Heart left ventricle (tissue), 16 donors: ENCODE measurements at regions not wholly inside any gene's neighbourhood (a gene's known extent, or its start where the extent isn't known, plus 50 kb on each side); places are given as distances from the start of the nearest gene placed in this dataset.

Experiments used
- ATAC-seq, 4 donors: fragments of 200-7000 bp; cut with Tn5 transposase; one replicate each; pipeline ENCODE4 v1.9.1; 2020 to 2022; ENCODE audit warnings: moderate library complexity in 4 of 4, mild to moderate bottlenecking in 3 of 4, moderate number of reproducible peaks in 1 of 4
- DNase-seq, 5 donors: peaks; one replicate each; pipeline ENCODE4 v3.0.0-alpha.2; 2020
- H3K27ac ChIP-seq, 12 donors: fragments of 200-600 bp; sonication (generic) in 4 of 12; one replicate each; pipeline versions ENCODE4 v1.5.0 to v1.8.0; 2016 to 2022; ENCODE audit warnings: mild to moderate bottlenecking in 2 of 12
- H3K27me3 ChIP-seq, 9 donors: fragments of 200-600 bp; sonication (generic) in 2 of 9; one replicate each; pipeline versions ENCODE4 v1.5.1 to v1.8.0; 2016 to 2022; ENCODE audit warnings: mild to moderate bottlenecking in 3 of 9
- H3K36me3 ChIP-seq, 9 donors: fragments of 200-600 bp; sonication (generic) in 2 of 9; one replicate each; pipeline versions ENCODE4 v1.5.0 to v1.8.0; 2018 to 2022; ENCODE audit warnings: mild to moderate bottlenecking in 2 of 9
- H3K4me1 ChIP-seq, 12 donors: fragments of 200-600 bp; sonication (generic) in 4 of 12; one replicate each; pipeline versions ENCODE4 v1.5.0 to v1.8.0; 2016 to 2022; ENCODE audit warnings: mild to moderate bottlenecking in 3 of 12
- H3K4me3 ChIP-seq, 12 donors: fragments of 200-600 bp; sonication (generic) in 4 of 12; one replicate each; pipeline versions ENCODE4 v1.5.0 to v1.8.0; 2017 to 2022; ENCODE audit warnings: mild to moderate bottlenecking in 9 of 12, moderate library complexity in 4 of 12
- H3K9me3 ChIP-seq, 12 donors: fragments of 200-600 bp; sonication (generic) in 4 of 12; one replicate each; pipeline versions ENCODE4 v1.5.0 to v1.8.0; 2016 to 2022; ENCODE audit warnings: mild to moderate bottlenecking in 1 of 12
- CTCF ChIP-seq, 12 donors: fragments of 200-600 bp; sonication (generic) in 4 of 12; IDR thresholded peaks; one replicate each; pipeline versions ENCODE4 v1.5.0 to v1.8.0; 2018 to 2022; ENCODE audit warnings: antibody characterized with exemption in 12 of 12, mild to moderate bottlenecking in 5 of 12
- POLR2A ChIP-seq, 2 donors: fragments of 450-650 bp; IDR thresholded peaks; one replicate each; pipeline ENCODE4 v1.6.1; 2017; ENCODE audit warnings: antibody characterized with exemption in 2 of 2, mild to moderate bottlenecking in 2 of 2, moderate library complexity in 2 of 2
- whole genome bisulfite sequencing, 4 donors: extraction: QIAGEN DNeasy Blood & Tissue Kit in 2 of 4; methylation state at CpG; one replicate each; pipeline versions ENCODE4 v1.1.5 to v1.1.7; 2013 to 2018; 5-methylcytosine and 5-hydroxymethylcytosine counted together
- intact Hi-C, 10 donors: fragments of 100-400 bp; cut with DNase I; formaldehyde crosslinking; loops; one replicate each; pipeline versions ENCODE4 v1.11.1 to v1.14.2; 2022
- donor health status: ischemic (EF 13 %, LVEDD 7.1; RV severe dilation, severe dysfunction).
- donor health status: healthy with polysubstance abuse.
- donor health status: DM: no; HTN: yes; CAD: no.
- donor health status: DM: no; HTN: no; CAD: no.
- donor health status: ischemic (EF 25% LVEDD 6.9; RV normal size, moderate dysfunction).
- donor health status: ischemic (EF 25% LVEDD 5.7; RV mildly dilated, moderate dysfunction).
- donor health status: healthy.
- donor health status: DM: yes; HTN: yes; CAD: no.
- donor health status: ischemic (EF 35%, LVEDD 5.7; RV mildly dilated, moderate dysfunction).
- donor health status: nonischemic (EF 11% LVEDD 7.7; RV severe dilation, severe dysfunction).
- donor health status: DM: yes; HTN: yes; CAD: no.
- donor health status: PGD.
- donor health status: ischemic (EF 29% LVEDD 5.4; RV normal size, mild dysfunction).
- donor health status: nonischemic (EF 23%, LVEDD 6.1; RV moderate dilation, normal function).

DNA sequence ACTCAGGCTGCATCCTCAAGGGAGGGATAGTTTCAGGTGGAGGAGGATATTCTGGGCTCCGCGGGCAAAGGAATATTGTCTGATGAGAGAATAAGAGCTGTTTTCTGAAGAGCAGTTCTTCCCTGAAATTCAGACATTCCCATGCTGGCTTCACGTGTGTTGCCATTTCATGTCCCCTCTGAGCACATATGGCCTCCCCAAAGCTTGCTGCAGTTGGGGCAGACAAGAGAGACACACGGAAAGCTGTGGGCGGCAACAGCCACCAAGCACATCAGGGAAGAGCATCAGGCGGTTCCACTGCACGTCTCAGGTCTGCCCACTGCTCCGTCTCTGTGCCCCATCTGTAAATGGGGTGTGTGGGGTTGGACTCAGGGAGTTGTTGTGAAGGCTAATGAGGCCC lies 247.5 kb upstream of the TSHZ3 start:
- H3K27me3 ChIP-seq = no peaks in the 10 kb centered on the region
- no peaks in the 10 kb centered on the region for H3K4me1 ChIP-seq
- H3K9me3 ChIP-seq = no peaks in the 10 kb centered on the region
- no peaks in the 10 kb centered on the region for H3K36me3 ChIP-seq
- ATAC-seq = no peak
- TF ChIP-seq POLR2A (IDR thresholded peaks at IDR 0.05) (no peak), CTCF (IDR thresholded peaks at IDR 0.05) (no peak)
- H3K27ac ChIP-seq = no peak overlapping the region
- no peak for DNase-seq
- WGBS, 4 donors = 84 to 89% (median 88%) methylated on average over 8 of the region's 8 CpGs
- intact Hi-C loops = no loop called here
- H3K4me3 ChIP-seq = no peak overlapping the region

- ATAC-seq = no peak
- WGBS, 4 donors = 82 to 85% (median 84%) methylated on average over 9 of the region's 9 CpGs
- Histone ChIP-seq H3K9me3 (no peaks in the 10 kb centered on the region), H3K27me3 (no peaks in the 10 kb centered on the region), H3K4me1 (no peaks in the 10 kb centered on the region), H3K4me3 (no peak overlapping the region), H3K27ac (no peak overlapping the region), H3K36me3 (no peaks in the 10 kb centered on the region)
- TF ChIP-seq POLR2A (IDR thresholded peaks at IDR 0.05) = no peak
- no peak for TF ChIP-seq CTCF (IDR thresholded peaks at IDR 0.05)
- DNase-seq = no peak
- intact Hi-C loops = no loop called here
Observed at GRCh38 chr19:31597616-31598015, 248.4 kb upstream of the TSHZ3 start.

DNA sequence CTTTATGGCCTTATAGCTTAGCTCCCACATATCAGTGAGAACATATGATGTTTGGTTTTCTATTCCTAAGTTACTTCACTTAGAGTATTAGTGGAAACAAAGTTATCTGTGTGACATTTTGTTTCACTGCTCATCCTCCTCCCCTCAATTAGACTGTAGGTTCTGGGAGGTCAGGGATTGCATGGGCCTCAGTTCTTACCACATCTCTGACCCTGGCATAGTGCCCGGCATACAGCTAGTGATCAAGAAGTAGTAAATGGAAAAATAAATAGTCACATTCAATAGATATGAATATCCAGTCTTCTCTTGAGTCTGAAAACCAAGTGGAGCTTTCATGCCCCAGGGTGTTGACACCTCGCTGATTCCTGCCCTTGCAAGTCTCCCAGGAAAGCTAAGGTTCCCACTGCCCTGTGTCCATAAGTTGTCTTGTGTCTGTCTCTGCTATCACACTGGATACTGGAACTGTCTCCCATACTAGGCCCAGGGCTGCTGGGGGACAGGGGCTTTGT lies 249.5 kb upstream of the TSHZ3 start:
- Histone ChIP-seq H3K4me3 (no peak overlapping the region), H3K27ac (no peak overlapping the region), H3K27me3 (no peaks in the 10 kb centered on the region), H3K9me3 (no peaks in the 10 kb centered on the region), H3K4me1 (no peaks in the 10 kb centered on the region), H3K36me3 (no peaks in the 10 kb centered on the region)
- DNase-seq (no peak), ATAC-seq (no peak)
- 75 to 83% (median 77%) methylated on average over 2 of the region's 2 CpGs for WGBS, 4 donors
- intact Hi-C loops = no loop called here
- TF ChIP-seq CTCF (IDR thresholded peaks at IDR 0.05) = no peak
- TF ChIP-seq POLR2A (IDR thresholded peaks at IDR 0.05) = no peak

DNA sequence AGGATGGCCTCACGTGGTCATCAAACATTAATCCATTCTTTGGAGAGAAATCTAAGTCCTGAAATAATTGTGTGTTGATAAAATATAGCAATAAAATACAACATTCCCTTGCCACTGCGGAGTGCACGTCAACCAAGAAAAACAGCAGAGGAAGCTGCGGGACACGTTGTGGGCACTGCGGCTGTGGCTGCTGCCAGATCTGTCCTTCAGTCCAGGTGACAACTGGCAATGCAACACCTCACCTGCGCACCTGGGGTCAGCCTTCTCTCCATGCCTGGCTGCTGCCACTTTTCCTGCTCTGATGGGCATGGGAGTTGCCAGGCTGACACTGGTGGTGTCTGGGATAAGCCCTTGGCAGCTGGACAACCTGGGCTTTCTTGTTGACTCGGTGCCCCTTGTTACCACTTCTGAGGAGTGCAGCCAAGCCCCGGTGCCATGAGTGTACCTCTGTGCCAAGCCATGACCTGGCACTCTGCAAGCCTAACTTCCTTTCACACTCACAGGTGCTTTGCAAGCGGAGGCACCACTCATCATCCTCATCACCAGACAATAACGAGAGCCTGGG lies 251.6 kb upstream of the TSHZ3 start:
- DNase-seq (no peak), ATAC-seq (no peak)
- Histone ChIP-seq H3K27ac (no peak overlapping the region), H3K36me3 (no peaks in the 10 kb centered on the region), H3K4me3 (no peak overlapping the region), H3K27me3 (no peaks in the 10 kb centered on the region), H3K4me1 (no peaks in the 10 kb centered on the region), H3K9me3 (no peaks in the 10 kb centered on the region)
- 85 to 89% (median 87%) methylated on average over 9 to 11 of the region's 11 CpGs for WGBS, 4 donors
- intact Hi-C loops = no loop called here
- no peak for TF ChIP-seq CTCF (IDR thresholded peaks at IDR 0.05)
- no peak for TF ChIP-seq POLR2A (IDR thresholded peaks at IDR 0.05)
